ENCODE measurements at regions not wholly inside any gene's neighbourhood (a gene's known extent, or its start where the extent isn't known, plus 50 kb on each side); places are given as distances from the start of the nearest gene placed in this dataset.

DNA sequence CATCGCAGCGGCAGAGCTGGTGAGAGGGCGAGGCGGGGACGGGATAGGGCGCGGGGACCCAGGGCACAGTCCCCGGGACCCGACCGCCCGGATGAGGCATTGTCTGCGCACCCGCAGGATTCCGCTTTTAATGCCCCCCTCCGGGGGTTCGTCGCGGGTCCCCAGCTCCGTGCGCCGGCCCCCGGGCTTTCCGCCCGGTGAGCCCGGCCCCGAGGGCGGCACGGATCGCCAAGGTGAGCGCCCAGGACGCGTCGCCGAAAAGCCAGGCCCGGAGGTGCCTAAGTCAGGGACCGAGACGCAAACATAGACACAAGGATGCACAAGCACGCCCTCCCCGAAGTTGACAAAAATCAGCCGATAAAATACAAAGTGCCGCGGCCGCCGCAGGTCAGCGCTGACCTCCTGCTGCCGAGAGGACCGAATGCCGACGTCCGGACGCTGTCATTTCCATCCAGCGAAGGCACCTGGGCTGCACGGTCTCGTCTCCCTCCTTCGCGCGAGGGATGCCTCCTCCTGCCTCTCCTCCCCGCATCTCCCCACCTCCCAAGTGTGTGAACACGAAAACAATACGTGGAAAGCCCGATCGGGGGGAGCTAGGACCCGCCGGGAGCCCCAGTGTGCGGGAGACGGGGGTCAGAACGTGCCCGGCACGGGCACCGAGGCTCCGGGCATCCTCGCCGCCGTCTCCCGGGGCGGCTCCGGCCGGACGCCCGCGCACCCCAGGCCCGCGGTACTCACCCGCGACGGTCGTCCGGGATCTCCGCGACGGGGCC, 101.1 kb upstream of the SOD1 start:
- TF ChIP-seq POLR2A (IDR thresholded peaks at IDR 0.05; ENCODE audit: low read length) (no peak), GATA1 (IDR thresholded peaks at IDR 0.05; ENCODE audit: low read depth, low read length) (no peak)

All from erythroblast (primary cell).